Adrenal gland (tissue), 9 donors: ENCODE measurements at regions not wholly inside any gene's neighbourhood (a gene's known extent, or its start where the extent isn't known, plus 50 kb on each side); places are given as distances from the start of the nearest gene placed in this dataset.
"Not testable (repeated sequence)": the region's sequence is repeated elsewhere in the genome, so short reads cannot be mapped to it uniquely, and the experiment has no call there.

Experiments
- DNase-seq, 7 donors: peaks; one replicate each; pipeline ENCODE4 v3.0.0-alpha.2; 2019 to 2020
- H3K27ac ChIP-seq, 5 donors: fragments of 200-600 bp; sonication (generic) in 4 of 5; 1 replicate in 3 of 5; 2 replicates in 2 of 5; pipeline versions ENCODE4 v1.5.1 to v1.8.0; 2016 to 2020; ENCODE audit warnings: mild to moderate bottlenecking in 1 of 5
- H3K27me3 ChIP-seq: fragments of 200-600 bp; 2 replicates; pipeline ENCODE4 v1.8.0; 2021
- H3K36me3 ChIP-seq, 2 donors: fragments of 200-600 bp; replicated peaks in 1 of 2; 1 replicate in 1 of 2; 2 replicates in 1 of 2; pipeline versions ENCODE4 v1.5.1 to v1.8.0; 2018 to 2022
- H3K4me1 ChIP-seq, 2 donors: fragments of 200-600 bp; replicated peaks in 1 of 2; 1 replicate in 1 of 2; 2 replicates in 1 of 2; pipeline versions ENCODE4 v1.5.1 to v1.8.0; 2018 to 2021
- H3K4me3 ChIP-seq, 4 donors: fragments of 200-600 bp; sonication (generic) in 3 of 4; one replicate each; pipeline ENCODE4 v1.5.1; 2016 to 2018
- H3K9me3 ChIP-seq, 3 donors: fragments of 200-600 bp; sonication (generic) in 1 of 3; replicated peaks in 1 of 3; 1 replicate in 2 of 3; 2 replicates in 1 of 3; pipeline versions ENCODE4 v1.5.1 to v1.8.0; 2016 to 2021
- POLR2A ChIP-seq, 2 donors: fragments of 450-650 bp; IDR thresholded peaks; one replicate each; pipeline ENCODE4 v1.6.1; 2017; ENCODE audit warnings: antibody characterized with exemption in 2 of 2, mild to moderate bottlenecking in 2 of 2, moderate library complexity in 1 of 2
- WGBS, 4 donors: extraction: QIAGEN DNeasy Blood & Tissue Kit in 2 of 4; methylation state at CpG; one replicate each; pipeline versions ENCODE4 v1.1.5 to v1.1.7; 2013 to 2017; 5-methylcytosine and 5-hydroxymethylcytosine counted together
- intact Hi-C, 2 donors: fragments of 100-400 bp; cut with DNase I; formaldehyde crosslinking; loops; one replicate each; pipeline versions ENCODE4 v1.14.1 to v1.15.0; 2022 to 2023
- TF ChIP-seq, protein P1 (sequence below), 6 experiments: fragments of 450-650 bp in 4 of 6; fragments of 200-600 bp in 2 of 6; sonication (generic) in 1 of 6; IDR thresholded peaks; 1 replicate in 5 of 6; 2 replicates in 1 of 6; pipeline versions ENCODE4 v1.5.1 to v1.8.0; 2016 to 2021; ENCODE audit warnings: antibody characterized with exemption in 6 of 6, mild to moderate bottlenecking in 2 of 6, moderate library complexity in 1 of 6
- donor health status: healthy with polysubstance abuse.
- donor health status: Bipolar disorder and iron deficiency.
- donor health status: DM: yes; HTN: yes; CAD: no.
- donor health status: DM: no; HTN: no; CAD: no.
- donor health status: DM: no; HTN: no; CAD: no.

- intact Hi-C loops, H3K27me3 ChIP-seq, H3K9me3 ChIP-seq, H3K27ac ChIP-seq, H3K4me3 ChIP-seq, H3K4me1 ChIP-seq, DNase-seq, H3K36me3 ChIP-seq: not testable (repeated sequence)
- WGBS, 4 donors = 71 to 92% (median 87%) methylated on average over 6 of the region's 6 CpGs
These were observed 80.3 kb downstream of the ANXA5 start for GRCh38 chr4:121616449-121616848.

DNA sequence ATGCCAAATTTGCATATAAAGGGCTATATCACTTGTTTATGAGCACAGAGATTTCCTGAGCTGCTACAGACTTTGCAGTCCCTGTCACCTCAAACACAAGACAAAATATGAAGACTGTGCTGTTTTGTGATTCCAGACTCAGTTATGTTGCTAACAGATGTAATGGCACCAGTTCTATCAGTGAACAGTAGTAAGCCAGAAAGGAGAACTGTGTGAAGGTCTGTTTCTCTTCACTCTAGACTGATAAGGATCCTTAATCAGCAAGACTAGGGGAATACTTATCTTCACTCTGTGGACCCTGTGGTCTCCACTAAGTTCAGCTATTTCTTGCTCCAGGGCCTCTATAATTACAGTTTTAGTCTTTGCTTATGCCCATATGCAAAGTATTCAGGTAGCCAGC lies 82.7 kb downstream of the ANXA5 start:
- H3K4me3 ChIP-seq = no peak overlapping the region
- no peaks in the 10 kb centered on the region for H3K27me3 ChIP-seq
- intact Hi-C loops = no loop called here
- no peaks in the 10 kb centered on the region for H3K9me3 ChIP-seq
- no peaks in the 10 kb centered on the region for H3K4me1 ChIP-seq
- no peak for DNase-seq
- TF ChIP-seq, protein P1, sequence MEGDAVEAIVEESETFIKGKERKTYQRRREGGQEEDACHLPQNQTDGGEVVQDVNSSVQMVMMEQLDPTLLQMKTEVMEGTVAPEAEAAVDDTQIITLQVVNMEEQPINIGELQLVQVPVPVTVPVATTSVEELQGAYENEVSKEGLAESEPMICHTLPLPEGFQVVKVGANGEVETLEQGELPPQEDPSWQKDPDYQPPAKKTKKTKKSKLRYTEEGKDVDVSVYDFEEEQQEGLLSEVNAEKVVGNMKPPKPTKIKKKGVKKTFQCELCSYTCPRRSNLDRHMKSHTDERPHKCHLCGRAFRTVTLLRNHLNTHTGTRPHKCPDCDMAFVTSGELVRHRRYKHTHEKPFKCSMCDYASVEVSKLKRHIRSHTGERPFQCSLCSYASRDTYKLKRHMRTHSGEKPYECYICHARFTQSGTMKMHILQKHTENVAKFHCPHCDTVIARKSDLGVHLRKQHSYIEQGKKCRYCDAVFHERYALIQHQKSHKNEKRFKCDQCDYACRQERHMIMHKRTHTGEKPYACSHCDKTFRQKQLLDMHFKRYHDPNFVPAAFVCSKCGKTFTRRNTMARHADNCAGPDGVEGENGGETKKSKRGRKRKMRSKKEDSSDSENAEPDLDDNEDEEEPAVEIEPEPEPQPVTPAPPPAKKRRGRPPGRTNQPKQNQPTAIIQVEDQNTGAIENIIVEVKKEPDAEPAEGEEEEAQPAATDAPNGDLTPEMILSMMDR (IDR thresholded peaks at IDR 0.05) = no peak
- no peak for TF ChIP-seq POLR2A (IDR thresholded peaks at IDR 0.05)
- H3K27ac ChIP-seq = no peak overlapping the region
- no peaks in the 10 kb centered on the region for H3K36me3 ChIP-seq

GRCh38 chr4:121599049-121599448 lies 97.7 kb downstream of the ANXA5 start:
- Histone ChIP-seq H3K4me1 (peaks cover 0 to 4% of the 10 kb centered on the region in 2 donors), H3K4me3 (no peak overlapping the region), H3K9me3 (no peaks in the 10 kb centered on the region), H3K27ac (peak overlapping the region in 1 of 5 donors; percentile 51), H3K36me3 (no peaks in the 10 kb centered on the region), H3K27me3 (no peaks in the 10 kb centered on the region)
- no peak for DNase-seq
- WGBS, 4 donors = 3 to 15% (median 8%) methylated on average over 3 of the region's 3 CpGs
- intact Hi-C loops = no loop called here
- no peak for TF ChIP-seq POLR2A (IDR thresholded peaks at IDR 0.05)
- TF ChIP-seq, protein P1 (IDR thresholded peaks at IDR 0.05) = no peak

GRCh38 chr4:121597346-121597934 lies 99.3 kb downstream of the ANXA5 start:
- DNase-seq = no peak
- Histone ChIP-seq H3K27ac (no peak overlapping the region), H3K4me1 (peaks cover 0 to 4% of the 10 kb centered on the region in 2 donors), H3K36me3 (no peaks in the 10 kb centered on the region), H3K4me3 (no peak overlapping the region), H3K9me3 (no peaks in the 10 kb centered on the region), H3K27me3 (no peaks in the 10 kb centered on the region)
- 84 to 93% (median 86%) methylated on average over 2 of the region's 2 CpGs for WGBS, 4 donors
- TF ChIP-seq, protein P1 (IDR thresholded peaks at IDR 0.05) = no peak
- no peak for TF ChIP-seq POLR2A (IDR thresholded peaks at IDR 0.05)
- intact Hi-C loops = no loop called here

DNA sequence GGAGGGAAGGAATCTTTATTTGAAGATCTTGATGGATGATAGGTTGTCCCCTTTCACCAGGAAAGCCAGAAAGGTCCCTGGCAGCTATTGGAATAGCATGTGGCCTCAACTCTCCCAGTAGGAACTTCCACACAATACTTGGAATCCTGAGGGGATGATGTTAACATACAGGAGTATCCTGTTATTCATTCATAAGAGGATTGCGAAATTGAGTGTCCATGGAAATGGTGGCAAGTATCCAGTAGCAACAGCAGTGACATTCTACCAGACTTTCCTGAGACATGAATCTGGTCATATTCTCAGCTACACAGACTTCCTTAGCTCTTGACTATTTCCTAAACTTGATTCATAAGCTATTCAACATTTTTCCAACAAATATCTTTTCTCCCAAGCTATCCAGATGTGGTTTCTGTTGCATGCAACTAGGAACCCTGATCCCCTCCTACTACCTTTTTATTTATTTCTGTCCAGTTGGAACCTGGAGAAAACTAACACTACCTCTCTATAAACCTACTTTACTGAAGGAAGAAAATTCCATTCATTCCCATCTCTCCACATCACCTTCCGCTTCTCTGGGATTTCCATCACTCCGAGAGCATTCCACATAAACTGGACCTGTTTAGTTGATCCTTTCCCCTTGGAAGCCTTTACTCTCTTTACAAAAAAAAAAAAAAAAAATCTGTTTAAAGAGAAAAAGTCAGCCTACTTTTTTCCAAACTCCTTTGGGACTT lies 101.8 kb downstream of the ANXA5 start:
- Histone ChIP-seq H3K36me3 (no peaks in the 10 kb centered on the region), H3K9me3 (no peaks in the 10 kb centered on the region), H3K4me3 (no peak overlapping the region), H3K4me1 (peaks cover 0 to 4% of the 10 kb centered on the region in 2 donors), H3K27ac (no peak overlapping the region), H3K27me3 (no peaks in the 10 kb centered on the region)
- intact Hi-C loops = no loop called here
- 66 to 71% (median 68%) methylated on average over 3 of the region's 3 CpGs for WGBS, 4 donors
- TF ChIP-seq, protein P1 (IDR thresholded peaks at IDR 0.05) = no peak
- TF ChIP-seq POLR2A (IDR thresholded peaks at IDR 0.05) = no peak
- DNase-seq = peak; percentile 19 to 71 (median 56)
